Glutamatergic neuron (in vitro differentiated cells): ENCODE measurements at regions not wholly inside any gene's neighbourhood (a gene's known extent, or its start where the extent isn't known, plus 50 kb on each side); places are given as distances from the start of the nearest gene placed in this dataset.

Experiments used
- DNase-seq: peaks from one replicate; pipeline ENCODE4 v3.0.0; 2022
- H3K27ac Mint-ChIP-seq: one replicate; pipeline ENCODE4 v1.8.0; 2020; ENCODE audit warnings: mild to moderate bottlenecking, mixed read lengths, inconsistent platforms; ENCODE audit not compliant: unreplicated experiment
- H3K27me3 Mint-ChIP-seq: one replicate; pipeline ENCODE4 v1.8.0; 2020; ENCODE audit warnings: mild to moderate bottlenecking, moderate library complexity, mixed read lengths, inconsistent platforms; ENCODE audit not compliant: unreplicated experiment
- H3K36me3 Mint-ChIP-seq: one replicate; pipeline ENCODE4 v1.8.0; 2020; ENCODE audit warnings: mild to moderate bottlenecking, mixed read lengths, inconsistent platforms; ENCODE audit not compliant: unreplicated experiment
- H3K4me1 Mint-ChIP-seq: one replicate; pipeline ENCODE4 v1.8.0; 2020; ENCODE audit warnings: mild to moderate bottlenecking, low read depth, mixed read lengths, inconsistent platforms; ENCODE audit not compliant: unreplicated experiment
- H3K4me3 Mint-ChIP-seq: one replicate; pipeline ENCODE4 v1.8.0; 2020; ENCODE audit warnings: mild to moderate bottlenecking, mixed read lengths, inconsistent platforms; ENCODE audit not compliant: unreplicated experiment
- H3K9me3 Mint-ChIP-seq: one replicate; pipeline ENCODE4 v1.8.0; 2020; ENCODE audit warnings: mild to moderate bottlenecking, moderate library complexity, mixed read lengths, inconsistent platforms; ENCODE audit not compliant: unreplicated experiment
- CTCF ChIP-seq: fragments of 200-600 bp; sonication (generic); IDR thresholded peaks from one replicate; pipeline ENCODE4 v1.5.0; 2021; ENCODE audit not compliant: partially characterized antibody, unreplicated experiment

- Mint-ChIP-seq H3K9me3 (no peaks in the 10 kb centered on the region), H3K27me3 (peaks cover 2% of the 10 kb centered on the region), H3K27ac (no peak overlapping the region), H3K36me3 (no peaks in the 10 kb centered on the region), H3K4me1 (no peaks in the 10 kb centered on the region), H3K4me3 (no peak overlapping the region)
- DNase-seq = no peak
- no peak for TF ChIP-seq CTCF
These were observed 201.3 kb downstream of the GIPC2 start for GRCh38 chr1:78247079-78247478.

- Mint-ChIP-seq H3K27me3 (peaks cover 2% of the 10 kb centered on the region), H3K36me3 (no peaks in the 10 kb centered on the region), H3K9me3 (no peaks in the 10 kb centered on the region), H3K4me1 (no peaks in the 10 kb centered on the region), H3K27ac (no peak overlapping the region), H3K4me3 (no peak overlapping the region)
- DNase-seq = no peak
- TF ChIP-seq CTCF = no peak
These were observed 204.4 kb downstream of the GIPC2 start for GRCh38 chr1:78250201-78250600.

DNA sequence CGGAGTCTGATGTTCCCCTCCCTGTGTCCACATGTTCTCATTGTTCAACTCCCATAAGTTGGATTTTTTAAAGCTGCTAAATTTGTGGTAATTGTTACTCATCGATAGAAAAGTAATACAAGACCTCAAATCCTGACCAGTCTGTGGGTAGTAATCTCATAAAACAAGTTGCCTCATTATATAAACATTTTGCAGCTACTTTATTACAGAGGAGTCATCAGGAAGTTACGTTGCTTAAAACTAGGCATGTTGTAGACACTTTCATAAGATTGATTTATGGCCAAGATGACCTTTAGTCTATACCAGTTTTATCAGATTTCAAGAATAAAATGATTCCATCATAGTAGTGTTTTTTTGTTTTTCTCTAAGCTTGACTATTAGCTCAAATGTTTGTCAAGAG is 208.8 kb downstream of the GIPC2 start:
- TF ChIP-seq CTCF = no peak
- Mint-ChIP-seq H3K27ac (no peak overlapping the region), H3K9me3 (no peaks in the 10 kb centered on the region), H3K4me1 (no peaks in the 10 kb centered on the region), H3K4me3 (no peak overlapping the region), H3K27me3 (no peaks in the 10 kb centered on the region), H3K36me3 (no peaks in the 10 kb centered on the region)
- DNase-seq = no peak

- no peak overlapping the region for H3K27ac Mint-ChIP-seq
- H3K36me3 Mint-ChIP-seq = no peaks in the 10 kb centered on the region
- H3K27me3 Mint-ChIP-seq = no peaks in the 10 kb centered on the region
These were observed 209.6 kb downstream of the GIPC2 start for GRCh38 chr1:78255383-78255782.

GRCh38 chr1:78255846-78256245 is 210.1 kb downstream of the GIPC2 start:
- H3K4me1 Mint-ChIP-seq = no peaks in the 10 kb centered on the region
- no peak for TF ChIP-seq CTCF
- no peak overlapping the region for H3K4me3 Mint-ChIP-seq
- no peaks in the 10 kb centered on the region for H3K36me3 Mint-ChIP-seq
- H3K9me3 Mint-ChIP-seq = no peaks in the 10 kb centered on the region
- H3K27me3 Mint-ChIP-seq = no peaks in the 10 kb centered on the region
- no peak for DNase-seq
- no peak overlapping the region for H3K27ac Mint-ChIP-seq

More at GRCh38 chr1:78255383-78255782, 209.6 kb downstream of the GIPC2 start:
- no peak for TF ChIP-seq CTCF
- Mint-ChIP-seq H3K9me3 (no peaks in the 10 kb centered on the region), H3K4me3 (no peak overlapping the region), H3K4me1 (no peaks in the 10 kb centered on the region)
- no peak for DNase-seq
